ENCODE measurements at regions not wholly inside any gene's neighbourhood (a gene's known extent, or its start where the extent isn't known, plus 50 kb on each side); places are given as distances from the start of the nearest gene placed in this dataset.

GRCh38 chr17:13088666-13089065 is 70.8 kb upstream of the ELAC2 start:
- no peak overlapping the region for H3K27ac ChIP-seq
- no peak overlapping the region for H3K9ac ChIP-seq
- TF ChIP-seq, protein P1, sequence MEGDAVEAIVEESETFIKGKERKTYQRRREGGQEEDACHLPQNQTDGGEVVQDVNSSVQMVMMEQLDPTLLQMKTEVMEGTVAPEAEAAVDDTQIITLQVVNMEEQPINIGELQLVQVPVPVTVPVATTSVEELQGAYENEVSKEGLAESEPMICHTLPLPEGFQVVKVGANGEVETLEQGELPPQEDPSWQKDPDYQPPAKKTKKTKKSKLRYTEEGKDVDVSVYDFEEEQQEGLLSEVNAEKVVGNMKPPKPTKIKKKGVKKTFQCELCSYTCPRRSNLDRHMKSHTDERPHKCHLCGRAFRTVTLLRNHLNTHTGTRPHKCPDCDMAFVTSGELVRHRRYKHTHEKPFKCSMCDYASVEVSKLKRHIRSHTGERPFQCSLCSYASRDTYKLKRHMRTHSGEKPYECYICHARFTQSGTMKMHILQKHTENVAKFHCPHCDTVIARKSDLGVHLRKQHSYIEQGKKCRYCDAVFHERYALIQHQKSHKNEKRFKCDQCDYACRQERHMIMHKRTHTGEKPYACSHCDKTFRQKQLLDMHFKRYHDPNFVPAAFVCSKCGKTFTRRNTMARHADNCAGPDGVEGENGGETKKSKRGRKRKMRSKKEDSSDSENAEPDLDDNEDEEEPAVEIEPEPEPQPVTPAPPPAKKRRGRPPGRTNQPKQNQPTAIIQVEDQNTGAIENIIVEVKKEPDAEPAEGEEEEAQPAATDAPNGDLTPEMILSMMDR (conservative IDR thresholded peaks at IDR 0.05; ENCODE audit: low read depth, low read length) = no peak
- no peak overlapping the region for H2AFZ ChIP-seq (ENCODE audit: low read depth)
- H3K27me3 ChIP-seq (ENCODE audit: insufficient read depth, low read depth) = no peaks in the 10 kb centered on the region
- H3K4me1 ChIP-seq (ENCODE audit: low read depth, poor library complexity, severe bottlenecking) = no peaks in the 10 kb centered on the region
- H3K4me3 ChIP-seq (IDR thresholded peaks at IDR 0.05; ENCODE audit: insufficient read depth, low read depth, low read length) = no peak overlapping the region
- no peaks in the 10 kb centered on the region for H4K20me1 ChIP-seq (ENCODE audit: insufficient read depth)
- H3K4me2 ChIP-seq = no peak overlapping the region
- H3K79me2 ChIP-seq (ENCODE audit: insufficient read depth, low read depth) = no peaks in the 10 kb centered on the region
- no peaks in the 10 kb centered on the region for H3K36me3 ChIP-seq (ENCODE audit: insufficient read depth)

DNA sequence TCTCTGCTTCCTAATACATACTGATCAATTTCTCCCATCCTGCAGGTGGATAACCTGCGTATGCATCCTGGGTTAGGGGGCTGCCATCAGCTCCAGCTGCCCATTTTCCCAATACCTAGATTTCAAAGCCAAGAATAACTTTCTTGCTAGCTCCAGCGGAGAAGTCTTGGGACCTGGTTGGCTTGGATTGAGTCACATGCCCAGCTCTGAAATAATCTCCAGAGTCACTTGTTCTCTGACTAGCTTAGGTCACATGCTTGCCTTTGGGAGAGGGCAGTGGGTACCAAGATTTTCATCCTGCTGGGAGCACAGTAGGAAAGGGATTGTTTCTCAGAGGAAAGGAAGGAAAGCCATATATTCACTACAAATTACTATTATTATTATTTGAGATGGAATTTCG is 70.0 kb upstream of the ELAC2 start:
- TF ChIP-seq, protein P1 (conservative IDR thresholded peaks at IDR 0.05; ENCODE audit: low read depth, low read length) = no peak
- Histone ChIP-seq H3K36me3 (ENCODE audit: insufficient read depth) (no peaks in the 10 kb centered on the region), H3K4me3 (IDR thresholded peaks at IDR 0.05; ENCODE audit: insufficient read depth, low read depth, low read length) (no peak overlapping the region), H3K4me2 (no peak overlapping the region), H3K27me3 (ENCODE audit: insufficient read depth, low read depth) (no peaks in the 10 kb centered on the region), H2AFZ (ENCODE audit: low read depth) (no peak overlapping the region), H4K20me1 (ENCODE audit: insufficient read depth) (no peaks in the 10 kb centered on the region), H3K27ac (no peak overlapping the region), H3K4me1 (ENCODE audit: low read depth, poor library complexity, severe bottlenecking) (no peaks in the 10 kb centered on the region), H3K9ac (no peak overlapping the region), H3K79me2 (ENCODE audit: insufficient read depth, low read depth) (no peaks in the 10 kb centered on the region)

- TF ChIP-seq, protein P1 (conservative IDR thresholded peaks at IDR 0.05; ENCODE audit: low read depth, low read length) = no peak
- H3K27me3 ChIP-seq (ENCODE audit: insufficient read depth, low read depth) = no peaks in the 10 kb centered on the region
Observed at GRCh38 chr17:13086142-13086769, 68.4 kb upstream of the ELAC2 start.

DNA sequence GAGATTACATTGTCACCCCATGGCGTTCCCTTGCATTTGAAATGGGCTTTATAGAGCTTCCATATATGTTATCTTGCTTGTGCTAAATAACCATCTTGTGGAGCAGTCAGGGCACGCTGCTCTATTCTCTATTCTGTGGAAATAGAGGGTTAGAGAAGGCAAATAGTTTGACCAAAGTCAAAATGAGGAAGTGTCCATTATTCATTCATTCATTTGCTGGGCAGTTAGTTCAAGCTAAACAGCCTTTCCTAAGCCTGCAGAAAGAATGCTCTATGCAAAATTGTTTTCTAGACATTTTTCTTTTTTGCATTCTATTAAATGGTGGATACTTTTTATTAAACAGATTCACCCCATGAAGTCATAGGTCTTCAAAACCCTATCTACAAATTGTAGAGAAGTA is 67.8 kb upstream of the ELAC2 start:
- Histone ChIP-seq H3K27me3 (ENCODE audit: insufficient read depth, low read depth) (no peaks in the 10 kb centered on the region), H3K79me2 (ENCODE audit: insufficient read depth, low read depth) (no peaks in the 10 kb centered on the region), H3K9ac (no peak overlapping the region), H3K4me2 (no peak overlapping the region), H2AFZ (ENCODE audit: low read depth) (no peak overlapping the region), H3K27ac (no peak overlapping the region), H3K36me3 (ENCODE audit: insufficient read depth) (no peaks in the 10 kb centered on the region), H3K4me1 (ENCODE audit: low read depth, poor library complexity, severe bottlenecking) (no peaks in the 10 kb centered on the region), H3K4me3 (IDR thresholded peaks at IDR 0.05; ENCODE audit: insufficient read depth, low read depth, low read length) (no peak overlapping the region), H4K20me1 (ENCODE audit: insufficient read depth) (no peaks in the 10 kb centered on the region)
- TF ChIP-seq, protein P1 (conservative IDR thresholded peaks at IDR 0.05; ENCODE audit: low read depth, low read length) = no peak

More at GRCh38 chr17:13086142-13086769, 68.4 kb upstream of the ELAC2 start:
- H3K4me1 ChIP-seq (ENCODE audit: low read depth, poor library complexity, severe bottlenecking) = no peaks in the 10 kb centered on the region
- H3K36me3 ChIP-seq (ENCODE audit: insufficient read depth) = no peaks in the 10 kb centered on the region
- no peak overlapping the region for H2AFZ ChIP-seq (ENCODE audit: low read depth)
- no peak overlapping the region for H3K4me2 ChIP-seq
- no peak overlapping the region for H3K4me3 ChIP-seq (IDR thresholded peaks at IDR 0.05; ENCODE audit: insufficient read depth, low read depth, low read length)
- H4K20me1 ChIP-seq (ENCODE audit: insufficient read depth) = no peaks in the 10 kb centered on the region
- H3K27ac ChIP-seq = no peak overlapping the region
- H3K79me2 ChIP-seq (ENCODE audit: insufficient read depth, low read depth) = no peaks in the 10 kb centered on the region
- H3K9ac ChIP-seq = no peak overlapping the region
